ENCODE measurements at regions not wholly inside any gene's neighbourhood (a gene's known extent, or its start where the extent isn't known, plus 50 kb on each side); places are given as distances from the start of the nearest gene placed in this dataset.

DNA sequence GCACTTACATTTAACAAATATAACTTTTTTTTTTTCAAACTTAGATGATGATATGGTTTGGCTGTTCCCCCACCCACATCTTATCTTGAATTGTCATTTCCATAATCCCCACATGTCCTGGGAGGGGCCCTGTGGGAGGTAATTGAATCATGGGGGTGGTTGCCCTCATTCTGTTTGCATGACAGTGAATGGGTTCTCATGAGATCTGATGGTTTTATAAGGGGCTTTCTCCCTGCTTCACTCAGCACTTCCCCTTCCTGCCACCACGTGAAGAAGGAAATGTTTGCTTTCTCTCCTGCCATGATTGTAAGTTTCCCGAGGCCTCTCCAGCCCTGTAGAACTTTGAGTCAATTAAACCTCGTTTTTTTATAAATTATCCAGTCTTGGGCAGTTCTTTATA lies 432.6 kb downstream of the AMY1C start:
- Histone ChIP-seq H4K91ac (ENCODE audit: insufficient read length, low read depth, low read length) (no peak overlapping the region), H2AK5ac (ENCODE audit: insufficient read length, low read length) (no peak overlapping the region), H4K5ac (ENCODE audit: insufficient read length, low read depth, low read length) (no peak overlapping the region), H4K20me1 (ENCODE audit: control insufficient read depth, insufficient read depth, insufficient read length) (no peaks in the 10 kb centered on the region), H2BK12ac (ENCODE audit: insufficient read length, low read depth, low read length) (no peak overlapping the region), H3T11ph (ENCODE audit: low read length) (no peak overlapping the region), H3K4me2 (ENCODE audit: insufficient read depth, insufficient read length, low read length) (no peak overlapping the region), H3K27ac (ENCODE audit: insufficient read length, low read depth, low read length) (no peak overlapping the region), H4K8ac (replicated peaks; ENCODE audit: insufficient read length, low read depth, low read length) (no peak overlapping the region), H3K79me2 (ENCODE audit: insufficient read depth, low read length) (no peaks in the 10 kb centered on the region), H3K23me2 (ENCODE audit: insufficient read length, low read depth, low read length, poor library complexity, severe bottlenecking) (no peaks in the 10 kb centered on the region), H3K79me1 (ENCODE audit: insufficient read depth, low read depth, low read length, poor library complexity, severe bottlenecking) (no peaks in the 10 kb centered on the region), H3K9me3 (ENCODE audit: control insufficient read depth, low read depth, low read length) (no peaks in the 10 kb centered on the region), H3K9ac (ENCODE audit: extremely low read depth, insufficient read length, low read length) (no peak overlapping the region), H3K27me3 (ENCODE audit: insufficient read depth, low read length) (no peaks in the 10 kb centered on the region), H3K23ac (ENCODE audit: insufficient read length, low read depth, low read length) (no peak overlapping the region), H2BK120ac (ENCODE audit: low read depth, low read length, poor library complexity, severe bottlenecking) (no peak overlapping the region), H2BK20ac (ENCODE audit: low read depth, low read length, poor library complexity, severe bottlenecking) (no peak overlapping the region), H3K4ac (ENCODE audit: low read depth, low read length) (no peak overlapping the region), H3K56ac (ENCODE audit: insufficient read length, low read depth, low read length) (no peak overlapping the region), H2BK15ac (ENCODE audit: low read depth, low read length) (no peak overlapping the region), H3K4me1 (ENCODE audit: insufficient read depth, low read length) (no peaks in the 10 kb centered on the region; the same call in 1 of the 2 replicates), H3K14ac (ENCODE audit: insufficient read depth, low read length) (no peak overlapping the region), H2BK5ac (ENCODE audit: insufficient read length, low read length) (no peak overlapping the region), H3K18ac (ENCODE audit: insufficient read length, low read depth, low read length) (no peak overlapping the region), H2AFZ (ENCODE audit: low read length) (no peak overlapping the region)
- peaks cover 0 to 8% (median 5%) of the 10 kb centered on the region in 3 experiments; a peak in 3 of 7 replicates for H3K36me3 Mint-ChIP-seq (ENCODE audit: insufficient read depth in 1 of 3, low read depth in 3 of 3)
- TF ChIP-seq, protein P1, sequence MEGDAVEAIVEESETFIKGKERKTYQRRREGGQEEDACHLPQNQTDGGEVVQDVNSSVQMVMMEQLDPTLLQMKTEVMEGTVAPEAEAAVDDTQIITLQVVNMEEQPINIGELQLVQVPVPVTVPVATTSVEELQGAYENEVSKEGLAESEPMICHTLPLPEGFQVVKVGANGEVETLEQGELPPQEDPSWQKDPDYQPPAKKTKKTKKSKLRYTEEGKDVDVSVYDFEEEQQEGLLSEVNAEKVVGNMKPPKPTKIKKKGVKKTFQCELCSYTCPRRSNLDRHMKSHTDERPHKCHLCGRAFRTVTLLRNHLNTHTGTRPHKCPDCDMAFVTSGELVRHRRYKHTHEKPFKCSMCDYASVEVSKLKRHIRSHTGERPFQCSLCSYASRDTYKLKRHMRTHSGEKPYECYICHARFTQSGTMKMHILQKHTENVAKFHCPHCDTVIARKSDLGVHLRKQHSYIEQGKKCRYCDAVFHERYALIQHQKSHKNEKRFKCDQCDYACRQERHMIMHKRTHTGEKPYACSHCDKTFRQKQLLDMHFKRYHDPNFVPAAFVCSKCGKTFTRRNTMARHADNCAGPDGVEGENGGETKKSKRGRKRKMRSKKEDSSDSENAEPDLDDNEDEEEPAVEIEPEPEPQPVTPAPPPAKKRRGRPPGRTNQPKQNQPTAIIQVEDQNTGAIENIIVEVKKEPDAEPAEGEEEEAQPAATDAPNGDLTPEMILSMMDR (conservative IDR thresholded peaks at IDR 0.05) = peak; percentile 10; the same call in 1 of the 3 replicates
- H3K4me1 Mint-ChIP-seq = peaks cover 22 to 25% of the 10 kb centered on the region in 2 experiments
- H3K27ac Mint-ChIP-seq = peak overlapping the region in 1 of 3 experiments; percentile 67; a peak in 2 of 7 replicates
- no peak for DNase-seq
- no peak overlapping the region for H3K4me3 Mint-ChIP-seq
- H3K27me3 Mint-ChIP-seq (ENCODE audit: low read depth) = no peaks in the 10 kb centered on the region
- whole genome bisulfite sequencing (ENCODE audit: extremely low coverage, insufficient read length, low lambda C conversion rate) = no CpG with 5 or more reads among the region's 3 CpGs
- H3K9me3 Mint-ChIP-seq = peaks cover 3 to 7% of the 10 kb centered on the region in 2 experiments; a peak in 2 of 5 replicates

Measured in H9 (cell line).